ENCODE measurements at regions not wholly inside any gene's neighbourhood (a gene's known extent, or its start where the extent isn't known, plus 50 kb on each side); places are given as distances from the start of the nearest gene placed in this dataset.

- H3K4me3 ChIP-seq (ENCODE audit: low read depth, low read length), result no peak overlapping the region
- DNase-seq (ENCODE audit: low read depth), result no peak
Observed at GRCh38 chr4:3364199-3364598, 71.4 kb downstream of the RGS12 start.

GRCh38 chr4:3364634-3365314 is 72.0 kb downstream of the RGS12 start:
- TF ChIP-seq, protein P1, sequence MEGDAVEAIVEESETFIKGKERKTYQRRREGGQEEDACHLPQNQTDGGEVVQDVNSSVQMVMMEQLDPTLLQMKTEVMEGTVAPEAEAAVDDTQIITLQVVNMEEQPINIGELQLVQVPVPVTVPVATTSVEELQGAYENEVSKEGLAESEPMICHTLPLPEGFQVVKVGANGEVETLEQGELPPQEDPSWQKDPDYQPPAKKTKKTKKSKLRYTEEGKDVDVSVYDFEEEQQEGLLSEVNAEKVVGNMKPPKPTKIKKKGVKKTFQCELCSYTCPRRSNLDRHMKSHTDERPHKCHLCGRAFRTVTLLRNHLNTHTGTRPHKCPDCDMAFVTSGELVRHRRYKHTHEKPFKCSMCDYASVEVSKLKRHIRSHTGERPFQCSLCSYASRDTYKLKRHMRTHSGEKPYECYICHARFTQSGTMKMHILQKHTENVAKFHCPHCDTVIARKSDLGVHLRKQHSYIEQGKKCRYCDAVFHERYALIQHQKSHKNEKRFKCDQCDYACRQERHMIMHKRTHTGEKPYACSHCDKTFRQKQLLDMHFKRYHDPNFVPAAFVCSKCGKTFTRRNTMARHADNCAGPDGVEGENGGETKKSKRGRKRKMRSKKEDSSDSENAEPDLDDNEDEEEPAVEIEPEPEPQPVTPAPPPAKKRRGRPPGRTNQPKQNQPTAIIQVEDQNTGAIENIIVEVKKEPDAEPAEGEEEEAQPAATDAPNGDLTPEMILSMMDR (conservative IDR thresholded peaks at IDR 0.05; ENCODE audit: low read depth, low read length), result no peak
- no peak overlapping the region for H3K4me3 ChIP-seq (ENCODE audit: low read depth, low read length)
- no peak for DNase-seq (ENCODE audit: low read depth)

More at GRCh38 chr4:3364199-3364598, 71.4 kb downstream of the RGS12 start:
- TF ChIP-seq, protein P1 (conservative IDR thresholded peaks at IDR 0.05; ENCODE audit: low read depth, low read length), result no peak

DNA sequence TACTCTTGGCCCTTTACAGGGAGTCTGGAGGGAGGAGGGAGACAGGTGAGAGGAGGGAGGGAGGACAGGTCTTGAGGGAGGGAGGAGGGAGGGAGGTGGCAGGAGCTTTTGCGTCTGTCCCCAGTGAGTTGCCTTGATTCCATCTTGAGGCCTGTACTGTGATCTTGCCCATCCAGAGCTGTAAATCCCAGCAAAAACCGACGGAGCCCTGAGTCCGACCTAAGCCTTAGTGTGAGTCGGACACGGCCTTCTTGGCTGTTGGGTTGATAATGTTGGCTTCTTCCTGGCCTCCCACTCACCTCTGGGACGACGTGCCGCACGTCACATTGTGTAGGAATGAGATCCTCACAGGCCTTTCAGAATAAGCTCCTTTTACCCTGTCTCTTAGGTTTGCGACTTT is 72.5 kb downstream of the RGS12 start:
- TF ChIP-seq, protein P1 (conservative IDR thresholded peaks at IDR 0.05; ENCODE audit: low read depth, low read length), result no peak
- no peak overlapping the region for H3K4me3 ChIP-seq (ENCODE audit: low read depth, low read length)
- DNase-seq (ENCODE audit: low read depth), result no peak

- no peak overlapping the region for H3K4me3 ChIP-seq (ENCODE audit: low read depth, low read length)
- no peak for DNase-seq (ENCODE audit: low read depth)
- TF ChIP-seq, protein P1 (conservative IDR thresholded peaks at IDR 0.05; ENCODE audit: low read depth, low read length), result no peak
Observed at GRCh38 chr4:3365871-3366842, 73.3 kb downstream of the RGS12 start.

- DNase-seq (ENCODE audit: low read depth), result no peak
- TF ChIP-seq, protein P1 (conservative IDR thresholded peaks at IDR 0.05; ENCODE audit: low read depth, low read length), result peak; percentile 9
Observed at GRCh38 chr4:3366893-3367775, 74.3 kb downstream of the RGS12 start.

DNA sequence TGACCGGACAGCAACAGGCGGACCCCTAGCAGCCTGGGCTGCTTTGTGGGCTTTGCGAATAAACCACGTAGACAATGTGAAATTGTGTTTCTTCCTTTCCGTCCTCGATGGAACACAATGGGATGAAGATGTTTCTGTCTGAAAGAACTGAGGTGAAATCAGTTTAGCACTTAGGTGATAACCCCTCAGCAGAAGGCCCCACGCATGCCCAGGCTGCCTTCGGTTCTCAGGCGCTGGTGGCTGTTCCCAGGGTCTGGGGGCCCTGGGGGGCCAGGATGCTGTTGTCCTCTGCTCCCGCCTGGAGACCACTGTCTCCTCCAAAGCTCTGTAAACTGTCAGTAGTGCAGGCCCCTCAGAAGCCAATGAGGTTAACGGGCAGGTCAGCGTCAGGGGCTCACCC is 73.9 kb upstream of the HGFAC start:
- TF ChIP-seq, protein P1 (conservative IDR thresholded peaks at IDR 0.05; ENCODE audit: low read depth, low read length), result no peak
- H3K4me3 ChIP-seq (ENCODE audit: low read depth, low read length), result no peak overlapping the region
- DNase-seq (ENCODE audit: low read depth), result no peak

More at GRCh38 chr4:3366893-3367775, 74.3 kb downstream of the RGS12 start:
- no peak overlapping the region for H3K4me3 ChIP-seq (ENCODE audit: low read depth, low read length)
